WERI-Rb-1 (cell line): ENCODE measurements at regions not wholly inside any gene's neighbourhood (a gene's known extent, or its start where the extent isn't known, plus 50 kb on each side); places are given as distances from the start of the nearest gene placed in this dataset.

ENCODE experiments used
- DNase-seq: peaks from one replicate; pipeline ENCODE4 v3.0.0-alpha.2; 2020
- H3K27ac ChIP-seq: fragments of 250-450 bp; sonication (Bioruptor Pico); 2 replicates; pipeline ENCODE4 v1.5.1; 2020; ENCODE audit warnings: mild to moderate bottlenecking, moderate library complexity
- H3K27me3 ChIP-seq: fragments of 250-450 bp; sonication (Bioruptor Pico); 2 replicates; pipeline ENCODE4 v1.5.1; 2021; ENCODE audit warnings: mild to moderate bottlenecking, low read depth, moderate library complexity; ENCODE audit not compliant: insufficient read depth, severe bottlenecking
- H3K36me3 ChIP-seq: fragments of 250-450 bp; sonication (Bioruptor Pico); 2 replicates; pipeline ENCODE4 v1.5.1; 2020; ENCODE audit warnings: mild to moderate bottlenecking, moderate library complexity
- H3K4me3 ChIP-seq: 2 replicates; pipeline ENCODE4 v1.5.1; 2011; ENCODE audit warnings: low read depth, mild to moderate bottlenecking, control low read depth, low read length
- H3K9me3 ChIP-seq: fragments of 250-450 bp; sonication (Bioruptor Pico); 2 replicates; pipeline ENCODE4 v1.5.1; 2021; ENCODE audit warnings: mild to moderate bottlenecking, moderate library complexity; ENCODE audit not compliant: severe bottlenecking
- CTCF ChIP-seq: IDR thresholded peaks from 2 replicates; pipeline ENCODE4 v1.5.1; 2011; ENCODE audit warnings: low read depth, mild to moderate bottlenecking, control low read depth, inconsistent platforms, low read length

- no peaks in the 10 kb centered on the region for H3K9me3 ChIP-seq
- DNase-seq: no peak
- H3K36me3 ChIP-seq: no peaks in the 10 kb centered on the region
- no peak overlapping the region for H3K27ac ChIP-seq
- no peaks in the 10 kb centered on the region for H3K27me3 ChIP-seq
- TF ChIP-seq CTCF: no peak
- no peak overlapping the region for H3K4me3 ChIP-seq
Observed at GRCh38 chr15:95609096-95609495, 721.4 kb upstream of the NR2F2 start.

- no peak for TF ChIP-seq CTCF
- Histone ChIP-seq H3K27ac (no peak overlapping the region), H3K27me3 (no peaks in the 10 kb centered on the region), H3K36me3 (no peaks in the 10 kb centered on the region), H3K9me3 (no peaks in the 10 kb centered on the region), H3K4me3 (no peak overlapping the region)
- DNase-seq: no peak
Observed at GRCh38 chr15:95610945-95611344, 719.6 kb upstream of the NR2F2 start.

GRCh38 chr15:95615436-95615835 lies 715.1 kb upstream of the NR2F2 start:
- Histone ChIP-seq H3K27me3 (no peaks in the 10 kb centered on the region), H3K36me3 (no peaks in the 10 kb centered on the region), H3K9me3 (no peaks in the 10 kb centered on the region), H3K4me3 (no peak overlapping the region), H3K27ac (no peak overlapping the region)
- TF ChIP-seq CTCF: no peak
- no peak for DNase-seq

GRCh38 chr15:95616306-95616705 lies 714.2 kb upstream of the NR2F2 start:
- H3K27ac ChIP-seq: no peak overlapping the region
- no peak overlapping the region for H3K4me3 ChIP-seq
- H3K27me3 ChIP-seq: no peaks in the 10 kb centered on the region
- no peaks in the 10 kb centered on the region for H3K36me3 ChIP-seq
- no peak for TF ChIP-seq CTCF
- DNase-seq: no peak
- H3K9me3 ChIP-seq: no peaks in the 10 kb centered on the region

- H3K36me3 ChIP-seq: no peaks in the 10 kb centered on the region
- no peaks in the 10 kb centered on the region for H3K27me3 ChIP-seq
- TF ChIP-seq CTCF: no peak
- no peak overlapping the region for H3K4me3 ChIP-seq
- DNase-seq: no peak
- no peak overlapping the region for H3K27ac ChIP-seq
- no peaks in the 10 kb centered on the region for H3K9me3 ChIP-seq
Observed at GRCh38 chr15:95620934-95621579, 709.4 kb upstream of the NR2F2 start.

- no peak for TF ChIP-seq CTCF
- Histone ChIP-seq H3K27me3 (no peaks in the 10 kb centered on the region), H3K9me3 (no peaks in the 10 kb centered on the region), H3K27ac (no peak overlapping the region), H3K36me3 (no peaks in the 10 kb centered on the region), H3K4me3 (no peak overlapping the region)
- DNase-seq: no peak
Observed at GRCh38 chr15:95622843-95623242, 707.7 kb upstream of the NR2F2 start.
